NCI-H1417 treated with DMSO at 0.1 percent for 48 hours (cell line): ENCODE measurements at regions not wholly inside any gene's neighbourhood (a gene's known extent, or its start where the extent isn't known, plus 50 kb on each side); places are given as distances from the start of the nearest gene placed in this dataset.
"Not testable (repeated sequence)": the region's sequence is repeated elsewhere in the genome, so short reads cannot be mapped to it uniquely, and the experiment has no call there.

Experiments used
- DNase-seq: peaks from one replicate; lab custom pipeline; 2025; lab: John Stamatoyannopoulos, UW

DNA sequence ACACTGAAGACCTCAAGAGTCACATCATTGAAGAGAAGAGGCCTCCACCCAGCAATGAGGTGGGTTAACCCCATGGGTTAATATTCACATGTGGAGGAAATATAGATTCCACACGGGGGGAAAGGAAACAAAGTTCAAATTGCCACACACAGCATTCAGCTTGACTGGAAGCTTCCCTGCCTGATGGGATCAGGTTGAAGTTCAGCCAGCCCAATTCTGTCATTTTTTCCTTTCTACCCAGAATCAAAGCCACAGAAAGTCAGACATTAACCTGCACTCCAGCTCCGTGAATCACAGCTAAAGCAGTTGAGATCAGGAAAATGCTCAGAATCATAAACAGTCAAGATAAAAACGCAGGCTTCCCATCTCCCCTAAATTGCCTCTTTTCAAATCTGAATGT lies 208.7 kb upstream of the OBI1 start:
- no peak for DNase-seq

DNA sequence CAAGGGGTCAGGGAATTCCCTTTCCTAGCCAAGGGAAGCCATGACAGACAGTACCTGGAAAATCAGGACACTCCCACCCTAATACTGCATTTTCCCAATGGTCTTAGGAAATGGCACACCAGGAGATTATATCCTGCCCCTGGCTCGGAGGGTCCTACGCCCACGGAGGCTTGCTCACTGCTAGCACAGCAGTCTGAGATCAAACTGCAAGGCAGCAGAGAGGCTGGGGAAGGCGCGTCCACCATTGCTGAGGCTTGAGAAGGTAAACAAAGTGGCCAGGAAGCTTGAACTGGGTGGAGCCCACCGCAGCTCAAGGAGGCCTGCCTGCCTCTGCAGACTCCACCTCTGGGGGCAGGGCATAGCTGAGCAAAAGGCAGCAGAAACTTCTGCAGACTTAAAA lies 207.1 kb upstream of the OBI1 start:
- not testable (repeated sequence) for DNase-seq

DNA sequence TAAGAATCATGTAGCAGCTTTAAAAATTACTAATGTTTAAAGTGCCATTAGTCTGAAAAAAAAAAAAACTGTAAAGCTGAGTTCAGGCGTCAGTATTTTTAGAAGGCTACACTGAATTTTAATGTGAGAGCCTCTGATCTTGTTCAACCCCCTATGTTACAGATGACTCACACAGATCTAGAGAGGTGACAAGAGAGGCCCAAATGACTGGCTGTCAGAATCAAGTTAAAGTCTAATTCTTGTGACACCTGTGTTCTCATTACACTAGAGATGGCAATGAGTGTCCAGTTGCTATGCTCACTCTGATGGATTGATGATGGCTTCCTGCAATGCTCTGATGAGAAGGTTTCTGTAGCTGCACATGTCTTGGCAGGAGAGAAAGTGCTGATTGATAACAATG lies 203.5 kb upstream of the OBI1 start:
- no peak for DNase-seq

DNA sequence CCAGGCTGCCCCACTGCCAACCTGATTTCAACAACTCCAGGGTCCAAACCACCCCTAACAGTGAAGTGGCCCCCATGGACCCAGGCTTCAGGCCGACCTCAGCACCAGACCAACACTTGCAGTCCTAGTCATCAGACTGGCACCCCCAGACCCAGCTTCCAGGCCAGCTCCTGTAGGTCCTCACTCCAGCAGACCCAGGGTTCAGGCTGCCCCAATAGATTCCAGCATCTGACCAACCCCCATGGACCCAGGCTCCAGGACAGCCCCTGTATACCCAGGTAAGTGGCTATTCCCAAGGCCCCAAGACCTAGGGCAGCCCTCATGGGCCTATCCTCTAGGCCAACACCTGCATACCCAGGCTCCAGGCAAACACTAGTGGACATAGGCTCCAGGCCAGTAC lies 193.8 kb upstream of the OBI1 start:
- DNase-seq = no peak

DNA sequence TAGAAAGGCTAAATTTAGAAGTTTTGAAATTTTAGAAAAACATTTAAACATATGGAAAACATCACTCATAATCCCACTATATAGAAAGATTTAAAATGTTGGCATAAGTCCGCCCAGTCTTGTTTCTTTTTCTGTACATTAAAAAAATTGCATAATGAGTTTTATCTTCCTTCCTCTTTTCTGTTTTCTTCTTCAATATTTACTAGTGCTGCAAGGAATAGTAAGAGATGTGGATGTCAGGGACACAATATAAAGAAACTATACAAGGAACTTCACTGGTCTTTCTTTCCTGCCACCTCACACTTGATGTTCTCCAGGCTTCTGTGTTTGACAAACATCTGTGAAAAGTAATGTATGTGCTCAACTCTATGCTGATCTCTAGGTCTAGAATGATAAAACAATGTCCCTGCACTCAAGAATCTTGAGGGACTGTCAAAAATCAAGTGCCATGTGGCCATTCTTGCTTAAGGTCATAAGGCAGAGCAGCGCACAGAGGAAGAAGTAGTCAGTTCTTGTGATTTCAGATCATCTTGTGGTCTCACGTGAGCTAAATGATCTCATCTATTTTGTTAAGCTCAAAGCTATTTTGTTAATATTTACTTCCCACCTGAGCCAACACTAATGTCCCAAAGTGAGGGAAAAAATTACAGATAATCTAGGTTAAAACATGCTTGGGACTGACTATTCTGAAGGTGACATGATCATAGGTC lies 186.9 kb upstream of the OBI1 start:
- no peak for DNase-seq

DNA sequence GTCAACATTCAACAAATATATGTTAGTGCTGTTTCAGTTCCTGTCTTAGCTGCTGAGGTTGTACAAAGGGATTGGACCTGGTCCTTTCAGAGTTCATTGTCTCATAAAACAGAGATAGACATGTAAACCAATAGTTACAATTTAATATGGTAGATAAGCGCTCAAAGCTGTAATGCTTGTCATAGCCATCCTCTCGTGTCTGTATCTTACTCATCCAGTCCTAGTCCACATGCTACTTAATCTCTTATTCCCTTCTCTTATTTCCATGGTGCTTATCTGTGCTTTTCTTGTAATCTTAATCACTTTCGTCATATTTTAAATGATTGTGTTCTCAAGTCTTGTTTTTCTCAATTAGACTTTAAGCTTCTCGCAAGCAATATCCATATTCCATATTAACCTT lies 185.2 kb upstream of the OBI1 start:
- DNase-seq = no peak

DNA sequence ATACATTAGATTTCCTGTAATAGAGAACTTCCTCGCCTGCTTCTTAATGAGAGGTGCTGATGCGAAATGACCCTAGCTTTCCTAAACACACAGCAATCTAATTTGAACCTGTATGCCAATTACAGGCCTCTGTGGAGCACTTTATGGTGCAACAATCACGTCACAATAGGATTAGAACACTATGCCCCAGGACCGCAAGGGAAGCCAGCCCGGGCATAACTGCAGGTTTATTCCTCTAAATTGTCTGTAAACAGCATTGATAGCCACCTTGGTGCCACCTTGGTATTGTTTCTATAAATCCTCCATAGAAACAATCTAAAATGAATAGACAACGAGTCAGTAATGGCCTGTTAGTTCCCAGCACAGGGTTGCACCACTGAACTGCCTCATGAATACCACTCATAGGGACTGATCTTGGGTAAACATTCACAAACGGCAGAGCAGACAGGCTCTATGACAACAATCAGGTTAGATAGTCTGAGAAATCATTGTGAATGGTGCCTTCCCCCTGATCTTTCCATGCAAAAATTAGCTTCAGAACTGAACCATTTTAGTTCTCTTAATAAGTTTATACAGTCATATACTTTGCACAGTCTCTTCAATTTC lies 182.5 kb upstream of the OBI1 start:
- peak; percentile 91 for DNase-seq

DNA sequence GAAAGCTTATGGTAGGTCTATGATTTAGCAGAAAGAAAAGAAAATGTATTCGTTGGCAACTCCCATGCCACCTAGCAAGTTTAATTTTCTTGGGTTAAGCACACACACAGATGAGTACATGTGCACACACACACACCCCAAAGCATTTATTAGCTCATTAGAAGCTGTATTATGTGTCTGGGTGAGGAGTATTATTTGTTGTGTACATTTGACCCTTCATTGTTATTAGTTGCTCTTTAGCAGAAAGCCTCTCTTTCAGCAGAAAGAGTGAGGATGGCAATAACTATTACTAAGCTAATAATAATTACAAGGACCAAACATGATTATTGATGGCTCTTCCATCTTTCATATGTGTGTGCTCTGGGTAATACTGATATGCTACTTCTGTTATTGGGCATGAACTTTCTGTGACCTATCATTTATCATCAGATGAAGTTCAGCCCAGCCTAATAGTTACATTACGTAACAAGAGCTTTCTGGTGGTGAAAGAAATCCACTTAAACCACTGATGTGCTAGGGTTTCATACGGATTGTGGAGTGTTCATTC lies 177.4 kb upstream of the OBI1 start:
- no peak for DNase-seq

DNA sequence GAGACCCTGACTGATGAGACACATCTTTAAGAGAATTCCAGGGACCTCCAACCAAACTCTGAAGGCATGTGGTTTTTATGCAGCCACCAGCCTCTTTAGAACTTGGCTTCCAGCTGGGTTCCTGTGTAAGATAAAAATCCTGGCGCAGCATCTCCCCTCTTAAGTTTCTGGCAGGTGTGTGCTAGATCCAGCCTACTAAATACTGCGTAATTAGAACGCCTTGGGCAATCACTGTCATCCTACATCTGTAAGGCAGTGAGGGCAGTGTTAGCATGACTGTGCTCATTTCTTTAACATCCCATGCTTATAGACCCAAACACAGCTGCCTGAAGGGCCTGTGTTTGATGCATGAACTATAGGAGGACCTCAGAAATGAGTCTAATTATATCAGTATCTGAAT lies 173.5 kb upstream of the OBI1 start:
- DNase-seq = peak; percentile 77

DNA sequence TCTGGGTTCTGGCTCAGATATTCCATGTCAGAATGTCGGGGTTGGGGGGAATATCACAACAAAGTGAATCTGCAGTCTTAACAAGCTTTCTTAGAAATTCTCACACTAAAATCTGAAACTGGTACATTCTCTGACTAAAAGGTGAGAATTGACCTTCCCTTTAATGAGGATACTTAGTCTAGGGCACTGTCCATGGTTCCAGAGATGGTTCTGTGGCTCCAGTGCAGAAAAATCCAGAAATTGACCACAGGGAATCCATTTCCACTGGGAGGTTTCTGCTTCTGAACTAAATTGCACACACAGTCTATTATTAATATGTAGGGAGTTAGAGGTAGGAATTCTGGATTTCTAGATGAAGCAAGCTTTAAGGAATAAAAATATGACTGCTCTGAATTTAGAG lies 171.6 kb upstream of the OBI1 start:
- no peak for DNase-seq

DNA sequence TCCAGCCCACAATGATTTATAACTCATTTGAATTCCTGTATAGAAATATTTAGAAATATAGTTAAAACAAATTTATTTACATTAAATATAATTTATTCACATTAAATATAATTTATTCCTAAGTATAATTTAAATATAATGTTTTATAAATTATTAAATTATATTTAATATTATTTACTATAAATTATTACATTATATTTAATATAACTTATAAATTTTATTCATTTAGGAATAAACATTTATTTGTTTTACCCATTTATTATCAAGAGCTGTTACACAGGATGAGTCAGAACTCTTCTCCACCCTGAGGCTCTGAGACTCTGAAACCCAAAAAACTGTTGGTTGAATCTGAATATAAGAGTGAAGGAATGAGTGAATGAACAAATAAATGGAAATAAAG lies 170.9 kb upstream of the OBI1 start:
- no peak for DNase-seq

DNA sequence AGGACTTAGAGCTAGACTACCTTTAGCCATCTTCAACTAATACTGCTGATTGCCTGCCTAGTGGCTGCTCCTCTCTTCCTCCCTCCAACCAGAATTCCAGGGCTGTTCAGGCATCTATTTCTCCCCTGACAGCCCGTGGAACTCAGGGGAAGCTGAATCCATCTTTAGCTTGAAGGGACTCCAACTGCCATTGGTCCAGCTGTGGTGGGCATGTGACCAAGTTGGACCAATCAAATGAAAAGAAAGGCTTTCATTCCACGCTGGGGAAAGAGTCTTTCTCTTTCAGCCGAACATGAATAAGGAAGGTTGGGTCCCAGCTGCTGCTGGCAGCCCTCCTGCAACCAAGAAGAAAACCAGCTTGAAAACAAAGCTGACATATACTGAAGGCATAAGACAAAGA lies 168.5 kb upstream of the OBI1 start:
- DNase-seq = no peak

DNA sequence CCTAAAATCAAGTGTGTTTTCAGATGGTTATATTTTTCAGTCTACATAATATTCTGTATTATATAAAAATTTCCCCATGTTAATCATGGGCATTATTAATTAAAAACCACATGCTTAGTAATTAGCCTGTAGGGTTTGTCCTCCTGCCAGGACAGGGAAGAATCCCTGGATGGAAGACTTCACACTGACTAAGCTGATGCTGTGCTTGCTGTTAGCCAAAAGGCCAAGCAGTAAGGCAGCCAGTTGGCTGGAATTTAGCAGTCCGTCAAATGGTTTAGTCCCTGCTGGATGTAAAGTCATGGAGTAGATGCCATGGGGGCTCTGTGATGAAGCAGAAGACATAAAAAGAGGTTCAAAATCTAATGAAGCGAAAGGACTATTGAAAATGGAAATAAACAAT lies 168.0 kb upstream of the OBI1 start:
- DNase-seq = no peak

DNA sequence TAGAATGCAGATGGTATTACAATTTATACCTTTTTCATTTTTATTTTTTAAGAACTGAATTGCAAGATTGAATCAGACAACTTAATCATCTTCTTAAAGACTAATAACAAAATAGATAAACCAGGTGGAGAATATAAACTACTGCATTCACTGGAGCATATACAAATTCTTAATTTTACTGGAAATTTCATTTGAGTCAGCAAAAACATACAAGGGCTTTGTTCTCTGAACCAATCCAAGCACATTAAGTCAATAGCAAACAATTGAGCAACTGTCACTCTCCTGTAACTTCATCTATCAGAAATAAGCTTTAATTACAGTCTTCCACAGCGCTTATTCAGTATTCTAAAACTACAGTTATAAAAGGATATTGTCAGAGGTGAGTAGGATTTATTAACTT lies 167.4 kb upstream of the OBI1 start:
- peak; percentile 83 for DNase-seq

DNA sequence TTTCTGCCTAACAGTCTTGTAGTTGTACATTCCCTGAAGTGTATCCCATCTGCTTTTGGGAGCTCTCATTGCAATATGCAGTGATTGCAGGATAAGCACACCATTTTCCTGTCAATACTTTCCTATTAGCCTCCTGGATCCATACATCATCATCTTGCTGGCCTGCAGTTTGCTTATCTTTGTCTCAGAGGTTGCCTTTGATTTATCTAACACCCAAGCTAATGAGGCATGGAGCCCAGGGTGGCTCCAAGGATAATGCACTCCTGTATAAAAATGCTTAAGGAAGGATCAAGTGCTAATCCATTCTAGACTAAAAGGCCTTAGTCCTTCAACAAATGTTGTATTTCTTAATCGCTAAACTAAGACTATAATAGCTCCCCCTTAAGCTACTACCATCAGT lies 161.6 kb upstream of the OBI1 start:
- DNase-seq = no peak

DNA sequence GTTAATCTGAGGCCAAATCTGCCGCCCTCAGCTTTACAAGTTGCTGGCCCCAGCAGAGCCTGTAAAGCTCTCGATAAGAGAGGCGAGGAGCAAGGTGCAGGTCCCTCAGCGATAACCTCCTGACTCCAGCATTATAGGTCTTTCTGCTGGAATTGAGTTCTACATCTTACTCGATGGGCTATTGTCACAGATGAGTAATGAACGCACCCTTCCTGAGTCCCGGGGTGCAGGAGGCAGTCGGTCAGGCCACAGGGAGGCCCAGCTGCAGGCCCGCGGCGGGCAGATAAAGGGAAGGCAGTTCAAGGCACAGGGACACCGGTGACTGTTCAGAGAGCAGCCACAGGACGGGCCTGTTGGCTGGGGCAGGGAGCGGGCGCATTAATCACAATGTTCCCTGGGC lies 157.6 kb upstream of the OBI1 start:
- no peak for DNase-seq

DNA sequence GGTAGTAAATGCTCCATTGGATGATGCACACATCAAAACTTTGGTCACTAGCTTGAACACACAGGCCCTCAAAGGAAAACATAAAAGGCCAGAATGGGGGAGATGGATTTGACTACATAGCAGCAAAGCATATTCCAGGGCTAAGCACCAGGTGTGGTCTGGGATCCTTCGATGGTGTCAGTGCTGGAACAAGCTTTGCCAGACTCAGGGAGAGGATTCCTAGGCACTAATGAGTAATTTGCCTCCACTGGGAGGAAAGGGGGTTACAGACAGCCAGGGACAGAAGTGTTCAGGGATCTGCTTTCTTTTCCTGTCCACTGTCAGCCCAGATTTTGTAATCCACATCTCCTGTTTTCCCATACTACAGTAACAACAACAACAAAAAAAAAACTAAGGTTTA lies 157.2 kb upstream of the OBI1 start:
- DNase-seq = no peak

DNA sequence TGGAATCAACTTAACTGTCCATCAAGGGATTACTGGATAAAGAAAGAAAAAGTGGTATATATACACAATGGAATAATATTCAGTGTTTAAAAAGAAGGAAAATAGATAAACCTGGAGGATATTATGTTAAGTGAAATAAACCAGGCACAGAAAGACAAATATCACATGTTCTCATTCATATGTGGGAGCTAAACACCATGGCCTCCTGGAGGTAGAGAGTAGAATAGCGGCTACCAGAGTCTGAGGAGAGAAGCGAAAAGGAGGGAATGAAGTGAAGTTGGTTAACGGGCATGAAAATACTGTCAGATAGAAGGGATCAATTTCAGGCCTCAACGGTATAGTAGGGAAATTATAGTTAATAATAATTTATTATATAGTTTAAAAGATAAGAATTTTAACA lies 147.5 kb upstream of the OBI1 start:
- DNase-seq = no peak

DNA sequence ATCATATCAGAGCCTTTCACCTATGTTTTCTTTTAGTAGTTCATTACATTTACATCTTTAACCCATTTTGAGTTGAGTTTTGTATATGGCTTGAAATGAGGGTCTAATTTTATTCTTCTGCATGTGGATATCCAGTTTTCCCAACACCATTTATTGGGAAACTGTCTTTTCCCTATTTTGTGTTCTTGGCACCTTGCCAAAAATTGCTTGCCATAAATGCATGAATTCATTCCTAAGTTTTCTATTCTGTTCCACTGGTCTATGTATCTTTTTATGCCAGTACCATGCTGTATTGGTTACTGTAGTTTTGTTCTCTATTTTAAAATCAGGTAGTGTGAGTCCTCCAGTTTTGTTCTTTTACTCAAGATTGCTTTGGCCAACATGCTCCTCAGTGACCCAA lies 144.0 kb upstream of the OBI1 start:
- no peak for DNase-seq

DNA sequence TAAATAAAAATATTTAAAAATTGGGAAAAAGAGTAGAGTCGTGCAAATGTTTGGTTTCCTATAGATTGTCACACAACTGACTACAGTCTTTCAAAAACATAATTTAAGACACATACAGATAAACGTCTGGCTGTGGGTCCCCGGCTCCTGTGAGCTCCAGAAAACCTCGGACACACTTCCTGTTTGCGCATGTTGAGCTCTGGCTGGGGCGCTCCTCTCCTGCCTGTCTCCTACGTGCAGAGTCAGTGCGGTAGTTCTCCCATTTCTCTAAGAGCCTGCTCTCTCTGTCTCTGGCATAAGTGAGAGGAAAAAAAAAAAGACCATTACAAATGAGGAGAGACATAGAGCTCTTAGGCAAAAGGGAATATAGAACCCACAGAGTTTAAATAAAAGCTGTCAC lies 128.2 kb upstream of the OBI1 start:
- DNase-seq = no peak

DNA sequence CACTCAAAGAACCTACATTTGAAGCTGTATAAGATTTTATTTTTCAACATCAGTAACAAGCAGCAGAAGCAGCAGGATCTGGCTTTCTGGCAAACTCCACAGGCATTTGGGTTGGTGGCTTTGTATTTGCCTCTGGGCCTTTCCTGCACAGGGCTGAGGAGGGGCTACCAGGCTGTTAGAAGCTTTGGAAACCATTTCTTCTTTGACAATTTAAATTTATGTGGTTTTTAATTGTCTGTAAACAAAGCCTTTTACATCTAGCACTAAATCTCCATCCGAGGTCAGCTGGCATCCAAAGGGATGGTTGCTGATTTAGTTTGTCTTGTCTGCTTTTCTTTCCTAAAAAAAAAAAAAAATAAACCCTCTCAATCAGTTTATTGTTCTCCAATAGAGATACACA lies 127.5 kb upstream of the OBI1 start:
- peak; percentile 70 for DNase-seq

DNA sequence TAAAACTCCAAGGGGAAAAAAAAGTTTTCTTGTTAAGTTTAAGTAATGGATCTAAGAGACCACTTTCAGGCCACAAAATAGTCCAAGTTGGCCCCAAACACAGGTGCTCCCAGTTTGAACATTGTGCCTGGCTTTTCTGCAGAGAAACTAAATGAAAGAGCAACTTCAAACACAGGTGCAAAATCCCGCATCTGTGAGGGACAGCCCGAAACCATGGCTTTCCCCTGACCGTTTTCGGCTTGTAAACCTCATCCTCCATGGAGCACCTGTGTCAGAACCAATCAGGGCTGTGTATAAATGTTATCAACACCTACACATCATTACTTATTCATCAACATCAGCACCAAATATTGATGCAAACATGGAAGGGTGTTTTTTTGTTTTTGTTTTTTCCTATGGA lies 126.8 kb upstream of the OBI1 start:
- no peak for DNase-seq

DNA sequence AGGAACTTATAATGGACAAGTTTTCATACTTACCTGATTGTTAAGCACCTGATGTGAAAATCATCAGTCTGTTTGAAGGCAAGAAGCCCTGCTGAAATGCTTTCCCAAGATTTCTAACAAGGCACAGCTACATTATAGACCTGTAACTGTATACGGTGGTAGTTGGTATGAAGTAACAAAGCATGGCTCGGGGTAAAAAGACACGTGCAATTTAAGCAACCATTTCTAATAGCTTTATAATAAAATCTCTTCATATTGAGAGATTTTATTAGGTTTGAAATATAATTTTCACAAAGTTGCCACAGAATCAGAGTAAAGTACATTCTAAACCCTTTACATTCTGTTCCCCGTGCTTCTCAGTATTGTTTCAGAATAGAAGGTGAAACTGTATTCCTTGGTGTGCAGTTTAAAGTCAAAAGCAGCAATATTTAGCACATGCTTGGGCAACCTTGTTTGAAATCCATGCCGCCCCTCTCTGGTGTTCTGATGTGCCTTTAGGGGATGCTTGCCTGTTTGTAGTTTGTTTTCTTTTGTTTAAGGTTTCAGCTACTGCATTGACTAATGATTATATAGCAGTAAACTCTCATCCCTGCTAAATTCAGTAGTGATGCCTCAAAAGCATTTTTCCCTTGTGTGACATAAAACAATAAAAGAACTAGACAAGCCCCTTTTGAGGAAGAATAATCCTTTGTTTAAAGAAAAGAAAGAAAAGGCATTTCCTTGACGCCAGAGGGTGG lies 125.2 kb upstream of the OBI1 start:
- no peak for DNase-seq
